GM18505 (cell line): ENCODE measurements at regions not wholly inside any gene's neighbourhood (a gene's known extent, or its start where the extent isn't known, plus 50 kb on each side); places are given as distances from the start of the nearest gene placed in this dataset.

Experiments
- ATAC-seq: cut with Tn5 transposase; IDR thresholded peaks from one replicate; pipeline ENCODE4 v1.9.1; 2021; ENCODE audit not compliant: unreplicated experiment
- POLR2A ChIP-seq: IDR thresholded peaks from 4 replicates; pipeline ENCODE4 v1.6.1; 2011; ENCODE audit warnings: borderline replicate concordance; ENCODE audit not compliant: insufficient read depth, insufficient read length; ENCODE audit errors: extremely low read depth

- no peak for ATAC-seq
- TF ChIP-seq POLR2A = no peak
These were observed 601.0 kb downstream of the PDCD6IP start for GRCh38 chr3:34399401-34399800.

GRCh38 chr3:34405159-34405558 is 606.7 kb downstream of the PDCD6IP start:
- ATAC-seq = no peak
- TF ChIP-seq POLR2A = no peak

GRCh38 chr3:34407281-34407680 is 608.9 kb downstream of the PDCD6IP start:
- ATAC-seq = no peak
- no peak for TF ChIP-seq POLR2A

GRCh38 chr3:34408088-34408487 is 609.7 kb downstream of the PDCD6IP start:
- TF ChIP-seq POLR2A = no peak
- no peak for ATAC-seq

- no peak for ATAC-seq
- no peak for TF ChIP-seq POLR2A
These were observed 613.2 kb downstream of the PDCD6IP start for GRCh38 chr3:34411596-34411995.

GRCh38 chr3:34419801-34420200 is 621.4 kb downstream of the PDCD6IP start:
- ATAC-seq = no peak
- TF ChIP-seq POLR2A = no peak

- ATAC-seq = no peak
- TF ChIP-seq POLR2A = no peak
These were observed 623.3 kb downstream of the PDCD6IP start for GRCh38 chr3:34421762-34422161.

GRCh38 chr3:34439796-34440195 is 641.4 kb downstream of the PDCD6IP start:
- no peak for TF ChIP-seq POLR2A
- no peak for ATAC-seq

- no peak for ATAC-seq
These were observed 645.7 kb downstream of the PDCD6IP start for GRCh38 chr3:34444137-34444536.

GRCh38 chr3:34449305-34449704 is 650.9 kb downstream of the PDCD6IP start:
- TF ChIP-seq POLR2A = no peak
- no peak for ATAC-seq

More at GRCh38 chr3:34444137-34444536, 645.7 kb downstream of the PDCD6IP start:
- TF ChIP-seq POLR2A = no peak

- no peak for ATAC-seq
- no peak for TF ChIP-seq POLR2A
These were observed 665.0 kb downstream of the PDCD6IP start for GRCh38 chr3:34463414-34463813.

- no peak for TF ChIP-seq POLR2A
- no peak for ATAC-seq
These were observed 666.2 kb downstream of the PDCD6IP start for GRCh38 chr3:34464646-34465045.

- ATAC-seq = no peak
- TF ChIP-seq POLR2A = no peak
These were observed 677.4 kb downstream of the PDCD6IP start for GRCh38 chr3:34475851-34476250.

GRCh38 chr3:34483311-34483887 is 685.0 kb downstream of the PDCD6IP start:
- no peak for ATAC-seq
- no peak for TF ChIP-seq POLR2A

GRCh38 chr3:34504366-34504765 is 705.9 kb downstream of the PDCD6IP start:
- no peak for TF ChIP-seq POLR2A
- no peak for ATAC-seq

- no peak for ATAC-seq
- TF ChIP-seq POLR2A = no peak
These were observed 706.3 kb downstream of the PDCD6IP start for GRCh38 chr3:34504775-34505174.

GRCh38 chr3:34508732-34509131 is 710.3 kb downstream of the PDCD6IP start:
- TF ChIP-seq POLR2A = no peak
- no peak for ATAC-seq
